WI38 (cell line): ENCODE measurements at regions not wholly inside any gene's neighbourhood (a gene's known extent, or its start where the extent isn't known, plus 50 kb on each side); places are given as distances from the start of the nearest gene placed in this dataset.

Experiments
- H3K4me3 ChIP-seq: 2 replicates; pipeline ENCODE4 v1.5.1; 2011; ENCODE audit warnings: low read depth, mild to moderate bottlenecking, control low read depth, low read length
- CTCF ChIP-seq: IDR thresholded peaks from 2 replicates; pipeline ENCODE4 v1.5.1; 2012; ENCODE audit warnings: low read depth, mild to moderate bottlenecking, control low read depth, low read length

GRCh38 chr5:8906303-8906967 is 639.4 kb downstream of the SEMA5A start:
- no peak overlapping the region for H3K4me3 ChIP-seq
- TF ChIP-seq CTCF = no peak

- H3K4me3 ChIP-seq = no peak overlapping the region
- no peak for TF ChIP-seq CTCF
Observed at GRCh38 chr5:8907168-8907868, 638.6 kb downstream of the SEMA5A start.

- no peak overlapping the region for H3K4me3 ChIP-seq
- peak; percentile 89 for TF ChIP-seq CTCF
Observed at GRCh38 chr5:8908055-8908683, 637.7 kb downstream of the SEMA5A start.

- H3K4me3 ChIP-seq = no peak overlapping the region
- TF ChIP-seq CTCF = no peak
Observed at GRCh38 chr5:8912106-8912505, 633.8 kb downstream of the SEMA5A start.

GRCh38 chr5:8913522-8913921 is 632.4 kb downstream of the SEMA5A start:
- TF ChIP-seq CTCF = no peak
- no peak overlapping the region for H3K4me3 ChIP-seq

GRCh38 chr5:8919096-8919495 is 626.8 kb downstream of the SEMA5A start:
- TF ChIP-seq CTCF = no peak
- H3K4me3 ChIP-seq = no peak overlapping the region

- H3K4me3 ChIP-seq = no peak overlapping the region
- TF ChIP-seq CTCF = no peak
Observed at GRCh38 chr5:8923526-8923925, 622.3 kb downstream of the SEMA5A start.
